ENCODE measurements at regions not wholly inside any gene's neighbourhood (a gene's known extent, or its start where the extent isn't known, plus 50 kb on each side); places are given as distances from the start of the nearest gene placed in this dataset.
"Not testable (repeated sequence)": the region's sequence is repeated elsewhere in the genome, so short reads cannot be mapped to it uniquely, and the experiment has no call there.

GRCh38 chr6:14776307-14776706, 469.6 kb upstream of the JARID2 start:
- Histone ChIP-seq H3K4me1 (no peaks in the 10 kb centered on the region), H3K9me3 (no peaks in the 10 kb centered on the region), H3K4me3 (no peak overlapping the region), H3K36me3 (no peaks in the 10 kb centered on the region), H3K27me3 (no peaks in the 10 kb centered on the region), H3K27ac (no peak overlapping the region)
- DNase-seq (ENCODE audit: extremely low spot score in 2 of 2) = no peak
- TF ChIP-seq CTCF (IDR thresholded peaks at IDR 0.05) (no peak), POLR2A (IDR thresholded peaks at IDR 0.05) (no peak), POLR2AphosphoS5 (IDR thresholded peaks at IDR 0.05; ENCODE audit: insufficient read depth in 1 of 2, low read depth in 1 of 2) (no peak)
- intact Hi-C loops (cut with DNase I) = no loop called here

- no peak overlapping the region for H3K27ac ChIP-seq
- H3K27me3 ChIP-seq = no peaks in the 10 kb centered on the region
- no peaks in the 10 kb centered on the region for H3K36me3 ChIP-seq
- H3K4me1 ChIP-seq = no peaks in the 10 kb centered on the region
- H3K9me3 ChIP-seq = no peaks in the 10 kb centered on the region
- TF ChIP-seq POLR2A (IDR thresholded peaks at IDR 0.05) (no peak), POLR2AphosphoS5 (IDR thresholded peaks at IDR 0.05; ENCODE audit: insufficient read depth in 1 of 2, low read depth in 1 of 2) (no peak), CTCF (IDR thresholded peaks at IDR 0.05) (no peak)
- intact Hi-C loops (cut with DNase I) = no loop called here
- no peak for DNase-seq (ENCODE audit: extremely low spot score in 2 of 2)
- no peak overlapping the region for H3K4me3 ChIP-seq
Measured at GRCh38 chr6:14781772-14782525, 463.9 kb upstream of the JARID2 start.

- H3K36me3 ChIP-seq; H3K27me3 ChIP-seq; H3K9me3 ChIP-seq; H3K4me3 ChIP-seq; H3K27ac ChIP-seq; intact Hi-C loops (cut with DNase I); H3K4me1 ChIP-seq; DNase-seq (ENCODE audit: extremely low spot score in 2 of 2): not testable (repeated sequence)
Measured at GRCh38 chr6:14782921-14783464, 462.9 kb upstream of the JARID2 start.

GRCh38 chr6:14783594-14783993, 462.3 kb upstream of the JARID2 start:
- TF ChIP-seq POLR2AphosphoS5 (IDR thresholded peaks at IDR 0.05; ENCODE audit: insufficient read depth in 1 of 2, low read depth in 1 of 2) = no peak
- TF ChIP-seq CTCF (IDR thresholded peaks at IDR 0.05) = no peak
- no peak for TF ChIP-seq POLR2A (IDR thresholded peaks at IDR 0.05)

GRCh38 chr6:14784596-14785492, 461.0 kb upstream of the JARID2 start:
- H3K4me1 ChIP-seq = no peaks in the 10 kb centered on the region
- no peaks in the 10 kb centered on the region for H3K27me3 ChIP-seq
- no peak overlapping the region for H3K4me3 ChIP-seq
- intact Hi-C loops (cut with DNase I) = no loop called here
- no peak for DNase-seq (ENCODE audit: extremely low spot score in 2 of 2)
- TF ChIP-seq POLR2AphosphoS5 (IDR thresholded peaks at IDR 0.05; ENCODE audit: insufficient read depth in 1 of 2, low read depth in 1 of 2) = no peak
- no peak for TF ChIP-seq POLR2A (IDR thresholded peaks at IDR 0.05)
- no peak for TF ChIP-seq CTCF (IDR thresholded peaks at IDR 0.05)
- H3K9me3 ChIP-seq = no peaks in the 10 kb centered on the region
- no peaks in the 10 kb centered on the region for H3K36me3 ChIP-seq
- no peak overlapping the region for H3K27ac ChIP-seq

More at GRCh38 chr6:14783594-14783993, 462.3 kb upstream of the JARID2 start:
- no peaks in the 10 kb centered on the region for H3K4me1 ChIP-seq
- H3K27ac ChIP-seq = no peak overlapping the region
- H3K9me3 ChIP-seq = no peaks in the 10 kb centered on the region
- no peaks in the 10 kb centered on the region for H3K36me3 ChIP-seq
- intact Hi-C loops (cut with DNase I) = no loop called here
- no peak overlapping the region for H3K4me3 ChIP-seq
- H3K27me3 ChIP-seq = no peaks in the 10 kb centered on the region
- DNase-seq (ENCODE audit: extremely low spot score in 2 of 2) = no peak
